Fibroblast of mammary gland (primary cell): ENCODE measurements at regions not wholly inside any gene's neighbourhood (a gene's known extent, or its start where the extent isn't known, plus 50 kb on each side); places are given as distances from the start of the nearest gene placed in this dataset.

ENCODE experiments used
- DNase-seq: peaks from one replicate; pipeline ENCODE4 v3.0.0-alpha.2; 2010; ENCODE audit warnings: low read depth
- H3K4me3 ChIP-seq: 2 replicates; pipeline ENCODE4 v1.5.1; 2011; ENCODE audit warnings: low read depth, mild to moderate bottlenecking, low read length, moderate library complexity; ENCODE audit not compliant: control insufficient read depth
- CTCF ChIP-seq: conservative IDR thresholded peaks from 2 replicates; pipeline ENCODE4 v1.5.1; 2011; ENCODE audit warnings: low read depth, low read length, inconsistent platforms; ENCODE audit not compliant: control insufficient read depth, insufficient read depth

GRCh38 chr14:81729622-81730021, 196.0 kb upstream of the SEL1L start:
- TF ChIP-seq CTCF: no peak
- no peak overlapping the region for H3K4me3 ChIP-seq
- no peak for DNase-seq

GRCh38 chr14:81737938-81738337, 204.3 kb upstream of the SEL1L start:
- no peak for DNase-seq
- no peak overlapping the region for H3K4me3 ChIP-seq
- no peak for TF ChIP-seq CTCF

- no peak for DNase-seq
- TF ChIP-seq CTCF: no peak
- H3K4me3 ChIP-seq: no peak overlapping the region
Observed at GRCh38 chr14:81738946-81739659, 205.4 kb upstream of the SEL1L start.

- TF ChIP-seq CTCF: no peak
- DNase-seq: no peak
- H3K4me3 ChIP-seq: no peak overlapping the region
Observed at GRCh38 chr14:81743605-81744004, 210.0 kb upstream of the SEL1L start.

- H3K4me3 ChIP-seq: no peak overlapping the region
- DNase-seq: no peak
- TF ChIP-seq CTCF: no peak
Observed at GRCh38 chr14:81751198-81751597, 217.5 kb upstream of the SEL1L start.

- TF ChIP-seq CTCF: no peak
- H3K4me3 ChIP-seq: no peak overlapping the region
- no peak for DNase-seq
Observed at GRCh38 chr14:81759541-81759940, 225.9 kb upstream of the SEL1L start.
